ENCODE measurements at regions not wholly inside any gene's neighbourhood (a gene's known extent, or its start where the extent isn't known, plus 50 kb on each side); places are given as distances from the start of the nearest gene placed in this dataset.

DNA sequence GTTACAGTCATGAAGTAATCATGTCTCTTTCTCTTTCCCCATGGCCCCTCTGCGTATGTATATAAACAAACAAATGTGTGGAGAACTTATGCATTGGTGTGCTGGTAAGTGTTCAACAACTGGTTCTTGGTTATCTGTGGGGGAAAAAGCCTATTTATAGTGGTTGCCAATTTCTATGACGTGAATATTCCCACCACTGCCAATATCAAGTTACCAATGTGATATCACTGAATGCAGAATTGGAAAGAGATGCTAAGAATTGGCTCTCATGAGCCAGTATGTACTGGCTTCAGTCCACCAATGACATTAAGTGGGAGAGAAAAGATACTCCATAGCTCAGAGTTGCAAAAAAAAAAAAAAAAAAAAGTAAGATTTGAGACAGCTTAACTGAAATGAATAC, 399.7 kb downstream of the REEP3 start:
- ATAC-seq (replicated peaks) (no peak), DNase-seq (no peak)
- Mint-ChIP-seq H3K4me3 (no peak overlapping the region), H3K27me3 (peaks cover 13 to 31% of the 10 kb centered on the region in 2 donors), H3K4me1 (ENCODE audit: low read depth in 2 of 2) (no peaks in the 10 kb centered on the region), H3K27ac (no peak overlapping the region), H3K9me3 (no peaks in the 10 kb centered on the region), H3K36me3 (ENCODE audit: insufficient read depth) (no peaks in the 10 kb centered on the region)

DNA sequence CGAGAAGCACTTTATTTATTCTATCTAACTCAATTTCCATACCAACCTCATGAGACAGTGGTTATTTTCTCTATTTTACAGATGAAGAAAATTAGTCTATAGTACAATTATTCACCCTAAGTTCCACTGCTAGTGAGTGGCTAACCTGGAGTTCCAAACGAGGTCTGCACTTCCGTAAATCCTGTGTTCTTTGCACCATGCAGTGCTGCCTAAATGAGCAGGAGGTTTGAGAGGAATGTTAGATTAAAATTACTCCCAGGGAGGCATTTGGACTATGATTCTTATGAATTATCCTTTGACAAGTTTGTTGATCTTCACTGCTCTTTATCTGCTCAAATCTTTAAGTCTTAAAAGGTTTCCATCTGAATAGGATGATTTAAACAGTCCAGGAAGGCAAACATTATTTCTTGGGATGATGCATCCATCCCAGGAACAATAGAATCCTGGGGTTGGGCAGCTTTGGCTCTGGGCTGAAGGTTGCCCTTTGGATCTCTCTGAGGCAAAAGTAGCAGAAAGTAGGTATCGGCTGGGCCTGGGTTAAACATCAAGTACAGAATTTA, 400.8 kb downstream of the REEP3 start:
- Mint-ChIP-seq H3K27me3 (peaks cover 13 to 38% of the 10 kb centered on the region in 2 donors), H3K9me3 (no peaks in the 10 kb centered on the region), H3K4me3 (no peak overlapping the region), H3K36me3 (ENCODE audit: insufficient read depth) (no peaks in the 10 kb centered on the region), H3K27ac (no peak overlapping the region), H3K4me1 (ENCODE audit: low read depth in 2 of 2) (no peaks in the 10 kb centered on the region)
- ATAC-seq (replicated peaks) (no peak), DNase-seq (no peak)

- DNase-seq = no peak
- Mint-ChIP-seq H3K27ac (no peak overlapping the region), H3K9me3 (no peaks in the 10 kb centered on the region), H3K4me1 (ENCODE audit: low read depth in 2 of 2) (no peaks in the 10 kb centered on the region), H3K36me3 (ENCODE audit: insufficient read depth) (no peaks in the 10 kb centered on the region), H3K27me3 (peaks cover 14 to 38% of the 10 kb centered on the region in 2 donors), H3K4me3 (no peak overlapping the region)
- ATAC-seq (replicated peaks) = no peak
Measured at GRCh38 chr10:63922468-63923284, 401.5 kb downstream of the REEP3 start.

DNA sequence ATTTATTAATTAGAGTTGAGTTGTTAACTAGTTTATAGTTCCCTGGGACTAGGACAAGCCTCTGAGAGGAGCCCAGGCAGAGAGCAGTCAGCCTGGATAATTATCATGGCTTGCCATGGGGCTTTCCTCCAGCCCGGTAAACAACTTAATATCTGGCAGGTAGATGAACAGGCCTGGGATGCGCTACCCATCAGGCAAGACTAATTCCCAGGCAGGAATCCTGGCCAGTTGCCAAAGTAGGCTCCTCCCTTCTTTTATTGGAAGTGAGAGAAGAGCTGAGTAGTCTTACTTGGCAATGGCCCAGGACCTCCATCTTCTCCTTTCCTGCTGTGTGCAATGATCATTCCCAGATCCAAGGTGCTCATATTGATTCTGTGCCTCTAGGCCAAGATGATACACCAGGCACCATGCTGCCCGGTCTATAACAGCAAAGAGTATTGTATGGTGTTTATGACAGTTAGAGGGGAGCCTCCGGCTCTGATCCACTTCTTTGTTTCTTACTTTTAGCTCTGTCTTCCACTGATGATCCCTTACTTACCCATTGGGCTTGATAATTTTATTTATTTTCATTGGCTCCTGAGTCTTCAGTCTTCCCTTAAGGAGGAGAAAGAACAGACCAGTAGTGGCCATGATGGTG, 408.7 kb downstream of the REEP3 start:
- H3K36me3 Mint-ChIP-seq (ENCODE audit: insufficient read depth) = no peaks in the 10 kb centered on the region
- DNase-seq (no peak), ATAC-seq (replicated peaks) (no peak)
- no peak overlapping the region for H3K27ac Mint-ChIP-seq
- H3K9me3 Mint-ChIP-seq = peaks cover 0 to 7% of the 10 kb centered on the region in 2 donors
- H3K4me1 Mint-ChIP-seq (ENCODE audit: low read depth in 2 of 2) = no peaks in the 10 kb centered on the region
- no peak overlapping the region for H3K4me3 Mint-ChIP-seq
- peaks cover 12 to 20% of the 10 kb centered on the region in 2 donors for H3K27me3 Mint-ChIP-seq

GRCh38 chr10:63930584-63930983, 409.4 kb downstream of the REEP3 start:
- H3K27me3 Mint-ChIP-seq = peaks cover 12 to 16% of the 10 kb centered on the region in 2 donors
- DNase-seq (no peak), ATAC-seq (replicated peaks) (no peak)
- no peaks in the 10 kb centered on the region for H3K36me3 Mint-ChIP-seq (ENCODE audit: insufficient read depth)
- no peak overlapping the region for H3K27ac Mint-ChIP-seq
- no peaks in the 10 kb centered on the region for H3K4me1 Mint-ChIP-seq (ENCODE audit: low read depth in 2 of 2)
- no peak overlapping the region for H3K4me3 Mint-ChIP-seq
- peaks cover 0 to 7% of the 10 kb centered on the region in 2 donors for H3K9me3 Mint-ChIP-seq

DNA sequence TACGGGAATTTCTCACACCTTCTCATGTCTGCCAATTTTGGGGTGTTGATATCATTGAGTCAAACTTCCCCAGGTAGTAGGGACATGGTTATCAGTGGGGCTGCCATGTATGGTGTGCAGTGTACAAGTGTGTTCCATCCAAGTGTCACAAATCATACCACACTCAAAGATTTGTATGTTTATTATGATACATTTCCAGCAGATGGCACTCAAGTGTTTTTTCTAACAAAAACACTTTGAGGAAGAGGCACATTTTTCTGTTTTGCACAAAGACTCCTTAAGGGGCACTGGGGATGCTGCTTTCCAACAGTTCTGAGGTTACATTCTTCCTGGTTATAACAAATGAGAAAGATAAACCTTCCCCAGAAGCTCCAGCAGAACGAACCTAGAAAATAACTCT, 414.5 kb downstream of the REEP3 start:
- H3K9me3 Mint-ChIP-seq = no peaks in the 10 kb centered on the region
- ATAC-seq (replicated peaks) (no peak), DNase-seq (no peak)
- H3K36me3 Mint-ChIP-seq (ENCODE audit: insufficient read depth) = no peaks in the 10 kb centered on the region
- H3K4me1 Mint-ChIP-seq (ENCODE audit: low read depth in 2 of 2) = no peaks in the 10 kb centered on the region
- H3K4me3 Mint-ChIP-seq = no peak overlapping the region
- H3K27ac Mint-ChIP-seq = no peak overlapping the region
- peaks cover 0 to 10% of the 10 kb centered on the region in 2 donors for H3K27me3 Mint-ChIP-seq

DNA sequence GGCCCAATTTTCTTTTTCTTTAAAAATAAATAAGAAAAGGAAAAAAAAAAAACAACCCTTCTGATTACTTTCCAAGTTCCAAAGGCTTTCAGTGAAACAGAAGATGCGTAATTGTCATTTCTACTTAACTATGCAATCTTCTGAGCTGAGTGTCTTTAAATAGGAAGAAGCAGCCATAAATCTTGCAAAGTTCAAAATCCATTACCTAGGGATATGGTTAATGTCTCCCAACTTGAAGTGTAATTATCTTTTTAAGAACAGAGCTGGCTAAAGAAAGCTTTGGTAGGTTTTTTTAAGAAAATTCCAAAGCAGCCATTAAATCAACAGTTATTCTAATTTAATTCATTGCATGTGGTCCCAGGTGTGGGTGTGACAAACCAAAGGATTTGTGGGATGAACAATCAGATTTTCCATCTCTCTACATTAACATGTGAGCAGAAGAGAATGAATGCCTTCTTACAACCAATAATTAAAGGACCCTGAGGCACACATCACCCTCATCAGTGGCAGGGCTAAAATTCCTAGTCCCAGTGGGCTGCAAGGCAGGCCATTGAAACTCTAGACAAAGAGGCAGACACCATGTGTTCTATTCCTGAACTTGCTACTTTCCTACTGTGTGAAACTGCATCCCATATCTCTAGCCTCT, 419.2 kb downstream of the REEP3 start:
- no peak for DNase-seq
- Mint-ChIP-seq H3K27ac (no peak overlapping the region), H3K4me1 (ENCODE audit: low read depth in 2 of 2) (no peaks in the 10 kb centered on the region), H3K36me3 (ENCODE audit: insufficient read depth) (no peaks in the 10 kb centered on the region), H3K27me3 (peaks cover 0 to 6% of the 10 kb centered on the region in 2 donors), H3K9me3 (no peaks in the 10 kb centered on the region), H3K4me3 (no peak overlapping the region)
- no peak for ATAC-seq (replicated peaks)

DNA sequence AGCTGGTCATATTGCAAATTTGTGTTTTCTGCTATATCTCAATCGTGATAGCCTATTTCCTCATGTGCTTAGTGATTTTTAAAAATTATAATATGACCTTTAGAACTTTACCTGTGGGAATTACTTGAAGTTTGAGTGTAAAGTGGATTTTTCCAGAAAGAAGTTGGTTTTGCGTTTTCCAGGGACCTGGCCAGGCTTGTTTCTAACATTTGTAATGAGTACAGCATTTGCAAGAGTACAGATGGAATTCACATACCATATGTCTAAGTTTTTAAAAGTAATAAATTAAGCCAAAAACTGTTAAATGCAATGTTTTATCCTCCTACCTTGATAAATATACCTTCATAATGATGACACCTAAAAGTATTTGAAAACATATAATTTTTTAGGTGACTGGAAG, 443.2 kb downstream of the REEP3 start:
- Mint-ChIP-seq H3K27me3 (peaks cover 0 to 10% of the 10 kb centered on the region in 2 donors), H3K9me3 (no peaks in the 10 kb centered on the region), H3K4me1 (ENCODE audit: low read depth in 2 of 2) (no peaks in the 10 kb centered on the region), H3K27ac (no peak overlapping the region), H3K4me3 (no peak overlapping the region), H3K36me3 (ENCODE audit: insufficient read depth) (no peaks in the 10 kb centered on the region)
- no peak for DNase-seq
- no peak for ATAC-seq (replicated peaks)

DNA sequence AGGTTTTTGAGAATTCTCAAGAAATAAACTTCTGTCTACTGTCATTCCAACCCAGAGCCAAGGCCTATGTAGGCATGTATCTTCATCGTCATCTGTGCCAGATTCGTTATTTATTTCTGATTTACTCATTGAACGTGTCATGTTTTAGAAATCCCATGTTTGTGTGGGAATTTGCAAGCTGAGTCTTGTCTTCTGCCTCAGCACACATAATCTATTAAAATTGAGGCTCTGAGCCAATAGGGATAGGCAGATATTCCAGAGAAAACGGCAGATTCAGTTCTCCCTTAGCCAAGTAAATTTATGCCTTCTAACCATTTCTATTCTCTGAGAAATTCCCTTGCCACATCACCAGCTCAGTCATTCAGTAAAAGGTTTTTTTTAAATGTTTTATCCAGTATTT, 444.6 kb downstream of the REEP3 start:
- Mint-ChIP-seq H3K27ac (no peak overlapping the region), H3K4me1 (ENCODE audit: low read depth in 2 of 2) (no peaks in the 10 kb centered on the region), H3K36me3 (ENCODE audit: insufficient read depth) (no peaks in the 10 kb centered on the region), H3K9me3 (no peaks in the 10 kb centered on the region), H3K4me3 (no peak overlapping the region), H3K27me3 (peaks cover 0 to 10% of the 10 kb centered on the region in 2 donors)
- ATAC-seq (replicated peaks) = no peak
- no peak for DNase-seq

DNA sequence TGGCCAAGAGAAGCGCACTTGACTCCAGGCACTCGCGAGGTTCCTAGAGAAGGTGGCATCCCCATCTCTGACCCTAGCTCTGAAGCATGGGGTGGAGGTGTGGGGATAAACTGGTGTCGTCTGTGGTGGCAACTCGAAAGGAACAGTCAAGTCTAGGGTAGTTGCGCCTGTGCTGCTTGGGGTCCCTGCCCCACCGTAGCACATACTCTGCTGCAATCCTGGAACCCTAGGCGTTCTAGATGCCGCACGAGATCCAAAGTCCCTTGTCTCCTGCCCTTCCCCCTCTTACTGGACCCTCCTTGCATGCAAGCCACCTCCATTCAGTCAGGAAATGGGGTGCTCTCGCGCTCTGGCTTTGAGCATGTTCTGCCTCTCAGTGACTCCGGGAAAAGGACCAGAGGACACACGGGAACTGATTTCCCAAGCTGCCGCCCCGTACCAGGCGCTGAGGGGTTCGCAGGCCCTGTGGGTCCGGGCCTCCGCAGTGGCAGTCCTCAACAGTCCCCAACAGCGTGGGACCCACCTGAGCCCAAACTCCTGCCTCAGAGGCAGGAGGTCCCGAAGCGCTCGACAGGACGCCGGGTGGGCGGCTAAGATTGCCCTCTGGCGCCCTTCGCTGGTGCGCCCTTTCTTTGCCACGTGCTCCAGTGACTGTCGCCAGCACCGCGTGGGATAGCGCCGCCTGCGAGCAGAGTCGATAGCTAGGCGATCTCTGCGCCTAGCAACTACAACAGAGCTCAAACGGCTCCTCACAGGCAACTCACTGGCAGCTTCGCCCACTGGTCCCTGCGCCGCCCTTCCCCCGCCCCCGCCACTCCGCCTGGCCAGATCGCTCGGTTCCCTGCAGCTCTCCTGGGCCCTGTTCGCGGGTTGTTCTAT, 452.0 kb downstream of the REEP3 start:
- no peak overlapping the region for H3K27ac Mint-ChIP-seq
- no peaks in the 10 kb centered on the region for H3K27me3 Mint-ChIP-seq
- no peak overlapping the region for H3K4me3 Mint-ChIP-seq
- H3K4me1 Mint-ChIP-seq (ENCODE audit: low read depth in 2 of 2) = no peaks in the 10 kb centered on the region
- no peaks in the 10 kb centered on the region for H3K36me3 Mint-ChIP-seq (ENCODE audit: insufficient read depth)
- DNase-seq (no peak), ATAC-seq (replicated peaks) (no peak)
- peaks cover 0 to 6% of the 10 kb centered on the region in 2 donors for H3K9me3 Mint-ChIP-seq

DNA sequence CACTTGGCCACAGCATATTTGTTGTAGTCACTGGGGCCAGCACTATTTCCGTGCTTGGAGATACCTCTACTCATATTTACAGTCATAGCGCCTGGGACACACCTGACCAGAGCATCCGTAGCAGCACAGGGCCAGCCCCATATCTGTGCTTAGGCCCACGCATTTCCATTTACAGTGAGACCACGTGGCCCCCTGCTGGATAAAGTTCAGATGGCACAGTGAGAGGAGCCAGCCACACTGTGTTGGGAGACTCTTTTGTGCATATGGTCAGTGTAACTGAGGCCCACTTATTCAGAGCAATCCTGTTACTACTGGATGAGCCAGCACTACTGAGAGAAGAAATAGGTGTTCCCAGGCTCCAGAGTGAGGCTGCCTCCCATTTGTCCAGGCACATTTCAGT, 455.3 kb downstream of the REEP3 start:
- no peak for DNase-seq
- Mint-ChIP-seq H3K4me3 (no peak overlapping the region), H3K27me3 (peaks cover 0 to 5% of the 10 kb centered on the region in 2 donors), H3K4me1 (ENCODE audit: low read depth in 2 of 2) (no peaks in the 10 kb centered on the region), H3K36me3 (ENCODE audit: insufficient read depth) (no peaks in the 10 kb centered on the region), H3K27ac (no peak overlapping the region), H3K9me3 (peaks cover 0 to 6% of the 10 kb centered on the region in 2 donors)
- no peak for ATAC-seq (replicated peaks)

GRCh38 chr10:63977329-63977923, 456.2 kb downstream of the REEP3 start:
- DNase-seq = no peak
- no peaks in the 10 kb centered on the region for H3K36me3 Mint-ChIP-seq (ENCODE audit: insufficient read depth)
- H3K27me3 Mint-ChIP-seq = peaks cover 0 to 5% of the 10 kb centered on the region in 2 donors
- H3K9me3 Mint-ChIP-seq = peaks cover 0 to 6% of the 10 kb centered on the region in 2 donors
- no peak overlapping the region for H3K27ac Mint-ChIP-seq
- H3K4me1 Mint-ChIP-seq (ENCODE audit: low read depth in 2 of 2) = no peaks in the 10 kb centered on the region
- ATAC-seq (replicated peaks) = no peak
- H3K4me3 Mint-ChIP-seq = no peak overlapping the region

Measured in effector memory CD8-positive, alpha-beta T cell (primary cell).